Panc1 (cell line): ENCODE measurements at regions not wholly inside any gene's neighbourhood (a gene's known extent, or its start where the extent isn't known, plus 50 kb on each side); places are given as distances from the start of the nearest gene placed in this dataset.

ENCODE experiments used
- ATAC-seq: fragments of 200-7000 bp; cut with Tn5 transposase; 2 replicates; pipeline ENCODE4 v1.9.1; 2020; ENCODE audit warnings: mild to moderate bottlenecking, moderate library complexity
- BruUV-seq: library from RNA; stranded (reverse); fragments of 400-500 nt; replicated peaks from 2 replicates; lab custom pipeline; 2021; lab: Mats Ljungman, UMichigan
- CTCF ChIA-PET: fragments of 300-600 bp; sonication (Branson Sonifier 250); formaldehyde crosslinking; loops from one replicate; lab custom pipeline; 2022; ENCODE audit warnings: antibody characterized with exemption; lab: Charles Lee
- POLR2A ChIA-PET: fragments of 300-600 bp; sonication (Branson Sonifier 250); formaldehyde crosslinking; loops from one replicate; lab custom pipeline; 2022; ENCODE audit warnings: antibody characterized with exemption; lab: Charles Lee
- DNase-seq: peaks from one replicate; pipeline ENCODE4 v3.0.0-alpha.2; 2010; ENCODE audit warnings: low read depth, low spot score
- H3K27ac ChIP-seq: 2 replicates; pipeline ENCODE4 v1.5.1; 2011; ENCODE audit warnings: mild to moderate bottlenecking, low read length, inconsistent platforms
- H3K27me3 ChIP-seq: fragments of 200-500 bp; sonication (Bioruptor generic); 2 replicates; pipeline ENCODE4 v1.6.0; 2014; ENCODE audit warnings: low read length, inconsistent platforms; ENCODE audit not compliant: control insufficient read depth, insufficient read depth
- H3K36me3 ChIP-seq: fragments of 200-500 bp; sonication (Bioruptor generic); 2 replicates; pipeline ENCODE4 v1.5.1; 2014; ENCODE audit warnings: inconsistent platforms, mild to moderate bottlenecking, low read length, moderate library complexity; ENCODE audit not compliant: control insufficient read depth, insufficient read depth
- H3K4me1 ChIP-seq: 2 replicates; pipeline ENCODE4 v1.5.1; 2011; ENCODE audit warnings: inconsistent platforms, mild to moderate bottlenecking, low read length, moderate library complexity; ENCODE audit not compliant: control insufficient read depth, insufficient read depth
- H3K4me3 ChIP-seq, 2 experiments: 2 replicates each; pipeline ENCODE4 v1.5.1; 2011 to 2012; ENCODE audit warnings: low read depth in 2 of 2, low read length in 2 of 2, mild to moderate bottlenecking in 2 of 2, inconsistent platforms in 1 of 2, moderate library complexity in 1 of 2
- H3K9me3 ChIP-seq: fragments of 200-500 bp; sonication (Bioruptor generic); 2 replicates; pipeline ENCODE4 v1.5.1; 2014; ENCODE audit warnings: low read depth, mild to moderate bottlenecking, inconsistent platforms, low read length, moderate library complexity; ENCODE audit not compliant: control insufficient read depth, insufficient read depth
- CTCF ChIP-seq: fragments of 450-650 bp; IDR thresholded peaks from 2 replicates; pipeline ENCODE4 v1.5.1; 2017; ENCODE audit warnings: mild to moderate bottlenecking
- POLR2AphosphoS5 ChIP-seq: IDR thresholded peaks from 2 replicates; pipeline ENCODE4 v1.6.1; 2012; ENCODE audit warnings: mild to moderate bottlenecking, low read depth, low read length, moderate library complexity
- REST ChIP-seq, 2 experiments: IDR thresholded peaks; 2 replicates each; pipeline ENCODE4 v1.6.1; 2011 to 2012; ENCODE audit warnings: low read depth in 2 of 2, control low read depth in 1 of 2, low read length in 1 of 2, mild to moderate bottlenecking in 1 of 2, moderate library complexity in 1 of 2; ENCODE audit not compliant: insufficient read depth in 1 of 2
- SIN3A ChIP-seq: IDR thresholded peaks from 2 replicates; pipeline ENCODE4 v1.6.1; 2012; ENCODE audit warnings: low read depth, mild to moderate bottlenecking, low read length, moderate library complexity, borderline replicate concordance; ENCODE audit not compliant: insufficient read depth
- TCF7L2 ChIP-seq: IDR thresholded peaks from 2 replicates; pipeline ENCODE4 v1.6.1; 2011; ENCODE audit warnings: mild to moderate bottlenecking, low read depth, low read length, inconsistent platforms
- in situ Hi-C: cut with HindIII; loops from 2 replicates; pipeline ENCODE4 v1.10.0; 2016; ENCODE audit warnings: low sequenced_read_pairs, low pct_unique_long_range_greater_than_20kb
- intact Hi-C: fragments of 100-400 bp; cut with micrococcal nuclease; formaldehyde crosslinking; loops from one replicate; pipeline ENCODE4 v1.10.0; 2022; ENCODE audit not compliant: unreplicated experiment

GRCh38 chr3:116815321-116815720, 105.7 kb downstream of the TUSC7 start:
- H3K27ac ChIP-seq = no peak overlapping the region
- POLR2A ChIA-PET = no interaction called here
- H3K9me3 ChIP-seq = no peaks in the 10 kb centered on the region
- H3K27me3 ChIP-seq = no peaks in the 10 kb centered on the region
- DNase-seq = no peak
- TF ChIP-seq SIN3A (no peak), POLR2AphosphoS5 (no peak), REST (IDR thresholded peaks at IDR 0.05; ENCODE audit: insufficient read depth in 1 of 2, low read depth in 2 of 2, low read length in 1 of 2) (no peak), TCF7L2 (no peak), CTCF (no peak)
- no peaks in the 10 kb centered on the region for H3K4me1 ChIP-seq
- CTCF ChIA-PET = no interaction called here
- in situ Hi-C loops = no loop called here
- H3K36me3 ChIP-seq = no peaks in the 10 kb centered on the region
- H3K4me3 ChIP-seq = no peak overlapping the region
- intact Hi-C loops = no loop called here
- no peak for ATAC-seq
- BruUV-seq = no TSS peak

GRCh38 chr3:116815831-116816588, 106.4 kb downstream of the TUSC7 start:
- Histone ChIP-seq H3K36me3 (no peaks in the 10 kb centered on the region), H3K4me3 (no peak overlapping the region), H3K27me3 (no peaks in the 10 kb centered on the region), H3K27ac (no peak overlapping the region), H3K9me3 (no peaks in the 10 kb centered on the region), H3K4me1 (no peaks in the 10 kb centered on the region)
- ATAC-seq (no peak), DNase-seq (no peak)
- in situ Hi-C loops = no loop called here
- intact Hi-C loops = no loop called here
- POLR2A ChIA-PET = no interaction called here
- TF ChIP-seq TCF7L2 (no peak), POLR2AphosphoS5 (no peak), REST (IDR thresholded peaks at IDR 0.05; ENCODE audit: insufficient read depth in 1 of 2, low read depth in 2 of 2, low read length in 1 of 2) (no peak), CTCF (no peak), SIN3A (no peak)
- no TSS peak for BruUV-seq
- CTCF ChIA-PET = no interaction called here
